GM18873 (cell line): ENCODE measurements at regions not wholly inside any gene's neighbourhood (a gene's known extent, or its start where the extent isn't known, plus 50 kb on each side); places are given as distances from the start of the nearest gene placed in this dataset.

ENCODE experiments used
- ATAC-seq: cut with Tn5 transposase; IDR thresholded peaks from one replicate; pipeline ENCODE4 v1.9.1; 2021; ENCODE audit warnings: mild to moderate bottlenecking, moderate library complexity, moderate number of reproducible peaks; ENCODE audit not compliant: unreplicated experiment, low FRiP score

DNA sequence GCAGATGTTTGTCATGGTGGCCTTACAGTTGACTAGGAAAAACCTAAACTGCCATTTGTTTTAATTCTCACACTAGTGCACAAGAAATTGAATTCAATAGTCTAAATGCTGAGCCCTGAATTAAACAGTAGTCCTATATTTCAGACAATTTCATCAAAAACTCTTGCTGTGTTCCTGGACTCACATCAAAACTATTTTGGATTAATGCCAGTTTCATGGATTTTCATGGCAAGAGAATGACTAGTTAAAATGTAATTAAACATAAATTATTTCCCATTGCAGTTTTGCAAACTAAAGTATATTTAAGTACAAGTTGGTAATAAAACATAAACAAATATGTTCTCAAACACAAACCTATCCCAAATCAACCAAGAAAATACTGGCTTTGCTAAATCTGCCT lies 468.0 kb upstream of the PRICKLE1 start:
- no peak for ATAC-seq

DNA sequence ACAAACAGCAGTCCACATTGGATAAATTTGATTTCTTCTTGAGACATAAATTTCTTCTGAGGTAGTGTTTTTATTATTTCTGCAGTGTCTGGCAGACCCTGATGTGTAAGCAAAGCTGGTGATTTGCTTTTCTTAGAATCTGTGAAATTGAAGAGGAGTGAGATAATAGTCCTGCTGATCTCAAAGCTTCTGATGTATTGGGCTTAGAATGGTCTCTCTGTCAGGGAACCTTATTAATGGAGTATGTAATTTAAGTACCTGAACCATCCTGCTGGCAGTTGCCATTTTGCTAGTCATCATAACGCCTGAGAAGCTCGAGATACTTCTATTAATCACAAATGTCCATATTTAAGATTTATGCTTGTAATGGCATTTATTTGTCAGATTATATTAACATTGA lies 464.5 kb upstream of the PRICKLE1 start:
- no peak for ATAC-seq

DNA sequence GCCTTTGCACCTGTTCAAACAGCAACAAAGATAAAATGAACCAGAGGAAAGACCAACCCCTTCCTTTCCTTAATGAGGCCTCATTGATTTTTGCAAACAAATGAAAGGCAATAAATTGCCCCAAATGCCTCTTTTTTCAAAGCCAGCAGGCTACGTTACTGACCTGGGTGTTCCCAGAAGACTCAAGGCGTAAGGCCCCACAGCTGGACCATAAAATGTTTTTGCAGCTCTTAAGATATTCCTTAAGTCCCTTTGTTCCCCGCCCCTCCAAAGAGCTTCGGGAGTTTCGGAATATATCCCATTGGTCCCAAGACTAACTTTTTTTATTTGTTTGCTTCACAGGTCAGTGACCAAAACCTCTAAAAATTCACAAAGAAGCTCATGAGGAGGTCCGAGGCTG lies 462.9 kb upstream of the PRICKLE1 start:
- ATAC-seq = no peak

DNA sequence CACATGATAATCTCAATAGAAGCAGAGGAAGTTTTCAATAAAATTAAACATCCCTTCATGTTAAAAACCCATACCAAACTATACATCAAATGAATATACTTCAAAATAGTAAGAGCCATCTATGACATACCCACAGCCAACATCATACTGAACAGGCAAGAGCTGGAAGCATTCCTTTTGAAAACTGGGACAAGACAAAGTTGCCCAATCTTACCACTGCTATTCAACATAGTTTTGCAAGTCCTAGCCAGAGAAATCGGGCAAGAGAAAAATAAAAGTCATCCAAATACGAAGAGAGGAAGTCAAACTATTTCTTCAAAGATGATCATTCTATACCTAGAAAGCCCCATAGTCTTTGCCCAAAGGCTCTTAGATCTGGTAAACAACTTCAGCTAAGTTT lies 454.7 kb upstream of the PRICKLE1 start:
- ATAC-seq = no peak

DNA sequence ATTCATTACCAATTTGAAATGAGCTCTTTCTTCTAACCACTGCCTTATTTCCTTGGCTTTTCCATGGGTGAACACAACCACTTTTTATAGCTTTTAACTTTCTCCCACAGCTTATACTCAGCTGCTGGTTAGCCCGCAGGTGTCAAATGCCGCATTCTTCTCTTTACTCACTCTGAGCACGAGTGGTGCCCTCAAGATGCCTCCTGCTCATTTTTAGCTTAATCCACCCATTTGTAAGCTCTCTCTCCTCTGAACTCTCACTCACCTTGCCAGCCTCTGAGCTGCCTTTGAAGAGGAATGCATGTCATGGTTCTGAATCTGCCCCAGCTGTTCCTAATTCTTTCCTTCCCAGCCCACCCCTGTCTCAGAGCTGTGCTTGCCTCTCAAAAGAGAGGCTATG lies 449.4 kb upstream of the PRICKLE1 start:
- no peak for ATAC-seq

DNA sequence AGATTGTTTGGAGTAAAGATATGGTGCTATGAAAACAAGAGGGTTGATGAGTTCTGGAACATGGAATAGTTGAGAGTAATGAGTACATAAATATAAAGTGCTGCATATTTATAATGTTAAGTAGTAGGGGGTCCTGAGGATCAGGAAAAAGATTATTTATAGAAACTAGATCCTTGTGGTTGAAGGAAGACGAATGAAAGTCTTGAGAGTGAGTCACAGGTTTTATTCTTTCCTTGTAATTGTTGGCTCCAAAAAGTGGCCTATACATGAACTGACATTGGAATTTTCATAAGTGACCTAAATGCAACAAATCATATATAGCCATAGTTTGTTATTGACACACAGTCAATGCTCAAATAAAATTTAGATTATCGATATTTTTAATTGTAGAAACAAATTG lies 440.4 kb upstream of the PRICKLE1 start:
- ATAC-seq = no peak

DNA sequence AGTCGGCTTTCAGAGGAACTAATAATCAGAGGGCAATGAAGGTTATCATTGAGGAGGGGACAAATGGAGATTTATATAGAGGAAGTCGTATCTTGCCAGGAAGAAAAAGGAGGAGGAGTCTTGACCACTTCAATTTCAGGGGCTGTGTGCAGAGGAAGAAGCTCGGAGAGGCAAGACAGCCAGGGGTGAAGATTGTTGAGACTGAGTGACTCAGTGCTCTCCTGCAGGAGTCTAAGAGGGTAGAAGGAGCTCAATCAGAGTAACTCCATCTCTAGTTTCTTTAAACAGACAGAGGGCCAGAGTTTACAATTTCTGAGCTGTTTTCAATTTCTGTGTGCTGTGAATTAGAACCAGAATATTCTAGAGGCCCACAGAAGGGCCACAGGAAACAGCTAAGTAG lies 439.3 kb upstream of the PRICKLE1 start:
- ATAC-seq = no peak

DNA sequence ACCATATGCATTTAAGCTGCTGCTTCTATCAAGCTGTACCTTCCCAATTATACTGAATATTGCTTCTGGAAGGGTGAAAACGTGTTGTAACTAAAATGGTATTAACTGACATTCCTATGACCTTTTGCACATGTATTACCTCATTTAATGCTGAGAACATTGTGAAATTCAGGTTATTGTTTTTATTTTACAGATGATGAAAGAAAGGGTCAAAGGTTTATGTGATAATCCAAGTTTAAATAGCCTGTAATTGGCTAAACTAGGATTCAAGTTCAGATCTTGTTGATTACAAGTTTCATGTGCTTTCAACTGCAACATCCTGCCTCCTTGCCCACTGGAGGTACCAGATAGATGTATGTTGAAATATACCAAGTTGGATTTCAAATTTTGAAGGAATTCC lies 433.3 kb upstream of the PRICKLE1 start:
- ATAC-seq = no peak

DNA sequence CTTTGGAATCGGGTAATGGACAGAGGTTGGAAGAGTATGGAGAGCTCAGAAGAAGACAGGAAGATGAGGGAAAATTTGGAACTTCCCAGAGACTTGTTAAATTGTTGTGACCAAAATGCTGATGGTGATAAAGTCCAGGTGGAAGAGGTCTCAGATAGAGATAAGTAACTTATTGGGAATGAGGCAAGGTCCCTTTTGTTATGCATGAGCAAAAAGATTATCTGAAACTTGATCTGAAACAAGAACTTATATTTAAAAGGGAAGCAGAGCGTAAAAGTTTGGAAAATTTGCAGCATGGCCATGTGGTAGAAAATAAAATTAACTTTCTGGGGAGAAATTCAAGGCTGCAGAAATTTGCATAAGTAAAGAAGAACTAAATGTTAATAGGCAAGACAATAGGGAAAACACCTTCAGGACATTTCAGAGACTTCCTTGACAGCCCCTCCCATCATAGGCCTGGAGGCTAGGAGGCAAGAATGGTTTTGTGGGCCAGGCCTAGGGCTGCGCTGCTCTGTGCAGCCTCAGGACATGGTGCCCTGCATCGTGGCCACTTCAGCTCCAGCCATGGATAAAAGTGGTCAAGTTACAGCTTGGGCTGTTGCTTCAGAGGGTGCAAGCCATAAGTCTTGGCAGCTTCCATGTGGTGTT lies 425.7 kb upstream of the PRICKLE1 start:
- no peak for ATAC-seq

DNA sequence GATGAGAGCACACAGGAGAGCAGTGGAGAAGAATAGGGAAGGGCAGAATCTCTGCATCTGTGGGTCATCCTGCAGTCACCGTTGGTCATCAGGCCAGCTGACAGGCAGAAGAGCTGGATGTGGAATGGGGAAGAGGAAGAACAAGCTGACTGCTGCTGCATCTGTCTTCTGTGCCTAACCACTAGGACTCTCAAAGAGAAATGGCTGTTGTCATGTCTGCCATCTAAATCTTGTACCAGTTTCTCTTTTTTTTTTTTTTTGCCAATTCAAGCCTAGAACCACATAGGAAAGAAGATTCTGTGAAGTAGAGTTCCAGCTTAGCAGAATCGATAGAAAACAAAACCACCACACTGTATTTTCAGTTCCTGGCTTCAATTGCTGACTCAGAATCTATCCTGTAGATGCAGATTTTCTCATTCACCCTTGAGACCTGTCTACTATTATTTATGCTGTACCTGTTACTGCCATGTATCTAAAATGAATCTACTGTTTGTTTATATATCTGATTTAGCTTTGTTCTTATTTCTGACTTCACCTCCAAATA lies 421.9 kb upstream of the PRICKLE1 start:
- ATAC-seq = peak; percentile 90

DNA sequence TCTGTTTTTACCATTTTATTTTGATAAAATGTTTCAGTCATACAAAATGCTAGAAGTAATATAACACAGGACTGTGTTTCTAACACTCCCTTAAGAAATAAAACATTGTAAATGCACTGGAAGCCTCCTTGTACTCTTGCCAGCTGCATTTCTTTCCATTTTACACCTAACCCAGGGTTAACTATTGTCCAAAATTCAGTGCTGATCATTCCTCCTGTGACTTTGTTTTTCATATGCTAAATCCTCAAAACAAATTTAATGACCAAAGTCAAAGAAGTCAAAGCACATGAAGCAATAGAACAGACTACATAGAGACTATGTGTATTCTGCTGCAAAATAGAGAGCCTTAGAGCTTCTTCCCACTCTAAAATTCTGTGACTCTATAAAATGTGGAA lies 420.3 kb upstream of the PRICKLE1 start:
- no peak for ATAC-seq

DNA sequence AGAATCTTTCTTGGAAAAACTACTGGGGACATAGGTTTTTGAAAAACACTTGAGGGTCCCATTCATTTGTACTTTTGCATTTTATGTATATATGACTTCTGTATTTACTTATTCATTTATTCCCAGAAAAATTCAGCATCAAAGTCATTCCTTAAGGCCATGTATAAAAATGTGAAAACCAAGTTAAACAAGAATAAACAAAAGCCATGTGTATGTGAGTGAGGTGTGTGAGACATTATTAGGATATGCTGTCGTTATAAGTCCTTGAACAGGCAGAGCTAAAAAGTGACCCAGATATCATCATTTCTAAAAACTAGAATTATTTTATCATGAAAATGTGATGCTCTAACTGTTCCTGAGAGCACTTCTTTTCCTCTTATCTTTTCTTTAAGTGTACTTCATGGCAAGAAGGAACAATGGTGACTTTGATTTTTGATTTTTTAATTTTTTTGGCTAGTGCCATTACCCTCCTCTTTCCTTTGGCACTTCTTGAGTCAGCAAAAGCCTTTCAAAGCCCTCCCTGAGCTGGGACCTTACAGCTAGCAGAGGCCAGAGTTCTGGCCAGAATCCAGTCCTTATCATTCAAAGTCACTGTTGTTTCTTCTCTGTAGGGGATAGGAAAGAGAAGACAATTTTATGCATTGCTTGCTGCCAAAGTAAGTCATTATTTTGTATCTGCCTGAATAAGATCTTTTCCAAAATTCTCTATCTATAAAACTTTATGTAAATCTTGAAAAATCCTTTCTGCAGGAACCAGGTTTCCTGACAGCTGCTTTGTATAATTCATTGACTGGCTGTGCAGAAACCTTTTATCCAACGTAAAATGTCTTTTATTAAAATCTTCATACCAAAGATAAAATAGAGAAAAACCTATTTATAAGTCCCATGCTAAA lies 419.7 kb upstream of the PRICKLE1 start:
- ATAC-seq = no peak

DNA sequence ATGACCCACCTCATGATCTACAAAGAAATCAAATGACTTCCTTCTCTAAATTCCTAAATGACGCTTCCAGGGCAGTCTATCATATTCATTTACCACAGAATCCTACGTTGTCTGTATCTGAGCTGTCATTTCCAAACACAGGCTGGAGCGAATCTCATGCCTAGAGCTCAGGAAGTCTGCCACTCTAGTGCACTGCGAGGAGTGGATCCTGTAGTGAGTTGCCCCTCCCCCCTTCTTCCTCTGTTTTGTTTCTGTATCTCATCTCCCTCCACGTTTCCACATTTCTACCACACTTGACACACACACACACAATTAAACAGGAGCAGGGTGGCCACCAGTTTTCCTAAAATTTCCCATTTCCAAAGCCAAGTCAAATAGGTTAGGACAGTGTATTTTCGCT lies 415.4 kb upstream of the PRICKLE1 start:
- ATAC-seq = no peak

DNA sequence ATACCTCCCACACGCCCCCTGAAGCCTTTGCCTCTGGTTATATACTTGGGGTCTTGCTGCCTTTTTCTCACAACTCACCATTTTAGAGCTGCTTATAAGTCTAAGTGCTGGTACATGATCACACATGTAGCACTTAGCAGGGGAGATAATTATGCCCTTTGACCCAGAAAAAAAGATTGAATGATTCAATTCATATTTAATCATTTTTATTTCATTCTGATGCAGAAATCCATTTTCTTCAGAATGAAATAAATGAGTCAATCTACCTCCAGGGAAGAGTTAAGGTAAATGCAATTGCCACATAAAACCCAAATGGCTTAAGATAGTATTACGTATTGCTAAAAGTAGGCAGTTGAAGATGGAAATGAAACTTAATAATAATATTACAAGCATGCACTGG lies 414.6 kb upstream of the PRICKLE1 start:
- ATAC-seq = no peak

DNA sequence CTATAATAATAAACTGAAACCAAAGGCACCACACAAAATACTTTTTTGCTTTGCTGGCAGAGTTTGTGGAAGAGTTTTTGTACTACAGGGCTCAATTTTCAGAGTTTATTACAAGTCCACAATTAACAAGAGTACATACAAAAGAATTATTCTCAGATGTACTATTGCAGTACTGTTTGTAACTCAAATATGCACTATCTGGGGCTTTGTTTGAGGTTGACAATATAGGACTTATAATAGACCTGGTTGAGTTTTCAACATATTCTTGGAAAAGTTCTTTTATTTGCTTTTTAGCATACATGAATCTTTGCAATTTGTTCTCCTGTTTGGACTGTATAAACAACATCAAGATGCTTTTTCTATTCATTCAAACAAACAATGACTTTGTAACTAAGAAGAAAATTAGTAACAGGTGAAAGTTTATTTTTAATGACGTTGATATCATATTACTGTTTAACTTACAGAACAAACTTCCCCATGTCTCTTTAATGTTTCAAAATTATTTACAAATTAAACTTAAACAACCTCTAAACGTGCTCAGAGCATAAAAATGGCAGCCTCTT lies 407.4 kb upstream of the PRICKLE1 start:
- ATAC-seq = no peak

DNA sequence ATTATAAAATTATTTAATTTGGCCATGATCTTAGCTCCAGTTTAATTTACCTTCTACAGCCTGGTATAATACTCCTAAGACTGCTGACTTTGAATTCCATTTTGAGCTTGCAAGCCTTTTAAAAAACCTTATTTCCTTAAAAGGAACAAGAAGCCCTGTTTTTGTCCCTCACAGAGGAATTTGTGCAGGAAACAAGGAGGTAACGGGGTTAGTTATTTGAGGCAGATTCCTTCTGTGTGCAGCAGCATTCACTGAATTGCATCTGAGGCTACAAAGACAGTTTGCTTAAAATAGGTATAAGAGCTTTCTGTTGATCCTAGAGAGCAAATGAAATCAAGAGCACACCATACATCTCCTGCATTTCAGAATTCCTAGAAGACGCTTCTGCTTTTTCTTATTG lies 403.3 kb upstream of the PRICKLE1 start:
- ATAC-seq = no peak

DNA sequence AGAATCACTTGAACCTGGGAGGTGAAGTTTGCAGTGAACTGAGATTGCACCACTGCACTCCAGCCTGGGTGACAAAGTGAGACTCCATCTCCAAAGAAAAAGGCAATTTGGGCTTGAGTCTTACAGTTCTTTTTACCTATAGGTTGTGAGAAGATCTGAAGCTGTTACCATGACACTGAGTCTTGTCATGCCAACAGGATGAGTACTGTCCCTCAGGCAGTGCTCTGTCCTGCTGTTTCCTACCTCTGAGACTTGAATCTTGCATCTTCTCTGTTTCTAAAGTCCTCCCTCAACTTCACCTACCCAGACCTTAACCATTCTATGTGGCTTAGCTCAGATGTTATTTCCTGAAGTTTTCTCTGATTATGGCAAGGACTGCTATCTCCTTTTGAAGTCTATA lies 400.8 kb upstream of the PRICKLE1 start:
- no peak for ATAC-seq

DNA sequence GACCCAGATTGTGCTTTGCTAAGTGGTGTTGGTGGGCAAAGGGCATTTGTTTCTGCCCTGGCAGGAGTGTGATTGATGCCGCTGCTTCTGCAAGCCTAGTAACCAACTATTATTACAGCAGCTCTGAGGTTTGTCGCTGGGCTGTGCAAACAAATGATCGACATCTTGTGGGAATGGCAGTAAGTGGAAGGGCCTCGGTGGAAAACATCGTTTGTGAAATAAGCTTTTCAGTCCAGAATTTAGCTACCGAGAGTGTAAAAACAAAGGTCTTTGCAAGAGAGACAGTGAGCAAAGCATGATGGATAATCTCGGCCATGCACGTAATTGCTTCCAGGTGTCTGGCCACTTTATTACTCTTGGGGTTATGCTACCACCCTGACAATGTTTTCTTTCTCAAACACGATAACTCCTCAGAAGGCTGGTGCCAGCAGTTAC lies 397.7 kb upstream of the PRICKLE1 start:
- ATAC-seq = no peak

DNA sequence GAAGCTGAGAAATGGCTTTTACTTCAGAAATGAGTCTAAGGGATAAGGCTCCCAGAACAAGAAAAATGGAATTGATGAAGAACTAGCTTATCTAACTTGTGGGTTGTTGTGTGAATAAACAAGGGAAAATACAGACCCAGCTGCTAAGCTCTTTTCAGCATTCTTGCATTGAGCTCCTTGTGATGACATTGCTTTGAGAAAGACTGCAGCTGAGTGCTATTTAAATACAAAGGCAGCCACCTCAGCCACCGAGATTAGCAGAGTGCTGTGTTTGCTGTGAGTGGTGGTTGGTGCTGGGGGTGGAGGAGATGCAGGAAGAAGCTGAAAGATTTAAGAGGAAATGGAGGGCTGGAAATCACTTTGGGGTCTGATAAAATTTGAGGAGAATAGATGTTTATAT lies 396.0 kb upstream of the PRICKLE1 start:
- no peak for ATAC-seq

DNA sequence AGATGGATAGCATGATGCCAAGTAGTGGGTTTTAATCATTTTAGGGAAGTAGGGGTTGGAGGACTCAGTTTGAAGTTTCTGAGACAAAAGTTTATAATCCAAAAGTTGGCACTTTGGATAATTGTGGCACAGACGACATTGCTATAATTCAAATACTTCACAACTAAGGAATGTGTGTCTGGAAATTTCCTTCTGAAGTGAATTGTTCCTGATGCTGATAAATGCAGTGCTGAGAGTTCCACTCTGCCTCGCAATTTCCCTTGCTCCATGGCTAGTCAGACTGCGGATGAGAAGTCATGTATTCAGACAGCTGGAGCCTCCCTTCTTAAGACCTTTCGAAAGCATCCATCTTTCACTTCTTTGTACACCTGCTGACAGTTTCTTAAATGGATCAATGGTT lies 393.3 kb upstream of the PRICKLE1 start:
- no peak for ATAC-seq

DNA sequence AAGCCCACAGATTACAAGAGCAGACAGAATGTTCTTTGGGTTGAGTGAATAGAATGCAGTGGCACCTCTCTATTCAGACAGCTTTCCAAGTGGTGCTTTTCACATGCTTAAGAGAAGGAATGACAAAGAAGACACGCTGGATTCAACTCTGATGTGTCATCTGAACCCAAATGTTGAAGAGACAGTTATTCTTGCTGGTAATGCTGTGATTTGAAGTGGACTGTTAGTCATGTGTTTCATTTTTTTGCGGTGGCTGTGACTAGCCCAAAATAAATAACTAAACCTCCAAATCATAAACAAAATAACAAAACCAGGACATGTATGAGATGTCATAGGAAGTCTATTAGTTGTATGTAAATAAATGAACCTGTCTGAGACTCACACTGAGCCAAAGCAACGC lies 391.8 kb upstream of the PRICKLE1 start:
- no peak for ATAC-seq
